Esophagus muscularis mucosa (tissue), 4 donors: ENCODE measurements at regions not wholly inside any gene's neighbourhood (a gene's known extent, or its start where the extent isn't known, plus 50 kb on each side); places are given as distances from the start of the nearest gene placed in this dataset.

Experiments
- EP300 ChIP-seq: sonication (generic); formaldehyde crosslinking; IDR thresholded peaks from one replicate; pipeline ENCODE4 v1.6.1; 2017; ENCODE audit warnings: antibody characterized with exemption
- POLR2AphosphoS5 ChIP-seq, 2 donors: sonication (generic); formaldehyde crosslinking; IDR thresholded peaks; one replicate each; pipeline ENCODE4 v1.6.1; 2017; ENCODE audit warnings: antibody characterized with exemption in 2 of 2
- TF ChIP-seq, protein P1 (sequence below), 3 experiments: fragments of 200-600 bp in 2 of 3; fragments of 450-650 bp in 1 of 3; sonication (generic) in 2 of 3; IDR thresholded peaks; one replicate each; pipeline ENCODE4 v1.5.1; 2017 to 2019; ENCODE audit warnings: antibody characterized with exemption in 3 of 3, mild to moderate bottlenecking in 2 of 3, moderate library complexity in 1 of 3

DNA sequence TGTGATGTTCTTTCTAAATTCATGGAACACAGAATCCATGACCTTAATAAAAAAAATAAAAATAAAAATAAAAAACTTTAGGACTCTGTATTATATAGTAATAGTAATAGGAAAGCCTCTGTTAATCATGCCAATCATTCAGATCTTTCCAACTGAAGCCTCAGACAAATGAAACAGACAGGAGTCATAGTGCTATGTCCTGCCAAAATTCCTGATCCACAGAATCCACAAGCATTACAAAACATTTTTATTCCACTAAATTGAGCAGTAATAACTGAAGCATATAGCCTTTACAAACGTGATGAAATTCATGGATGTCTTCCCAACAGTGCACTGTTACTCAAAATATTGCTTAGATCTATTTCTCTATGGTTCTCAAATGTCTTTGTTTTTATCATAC is 820.6 kb upstream of the PCDH9 start:
- TF ChIP-seq POLR2AphosphoS5 (IDR thresholded peaks at IDR 0.05), result no peak
- TF ChIP-seq, protein P1, sequence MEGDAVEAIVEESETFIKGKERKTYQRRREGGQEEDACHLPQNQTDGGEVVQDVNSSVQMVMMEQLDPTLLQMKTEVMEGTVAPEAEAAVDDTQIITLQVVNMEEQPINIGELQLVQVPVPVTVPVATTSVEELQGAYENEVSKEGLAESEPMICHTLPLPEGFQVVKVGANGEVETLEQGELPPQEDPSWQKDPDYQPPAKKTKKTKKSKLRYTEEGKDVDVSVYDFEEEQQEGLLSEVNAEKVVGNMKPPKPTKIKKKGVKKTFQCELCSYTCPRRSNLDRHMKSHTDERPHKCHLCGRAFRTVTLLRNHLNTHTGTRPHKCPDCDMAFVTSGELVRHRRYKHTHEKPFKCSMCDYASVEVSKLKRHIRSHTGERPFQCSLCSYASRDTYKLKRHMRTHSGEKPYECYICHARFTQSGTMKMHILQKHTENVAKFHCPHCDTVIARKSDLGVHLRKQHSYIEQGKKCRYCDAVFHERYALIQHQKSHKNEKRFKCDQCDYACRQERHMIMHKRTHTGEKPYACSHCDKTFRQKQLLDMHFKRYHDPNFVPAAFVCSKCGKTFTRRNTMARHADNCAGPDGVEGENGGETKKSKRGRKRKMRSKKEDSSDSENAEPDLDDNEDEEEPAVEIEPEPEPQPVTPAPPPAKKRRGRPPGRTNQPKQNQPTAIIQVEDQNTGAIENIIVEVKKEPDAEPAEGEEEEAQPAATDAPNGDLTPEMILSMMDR (IDR thresholded peaks at IDR 0.05), result no peak
- no peak for TF ChIP-seq EP300
